GM19372 (cell line): ENCODE measurements at regions not wholly inside any gene's neighbourhood (a gene's known extent, or its start where the extent isn't known, plus 50 kb on each side); places are given as distances from the start of the nearest gene placed in this dataset.

Experiments used
- ATAC-seq: cut with Tn5 transposase; IDR thresholded peaks from one replicate; pipeline ENCODE4 v1.9.1; 2021; ENCODE audit warnings: mild to moderate bottlenecking, low read depth, moderate library complexity; ENCODE audit not compliant: unreplicated experiment

DNA sequence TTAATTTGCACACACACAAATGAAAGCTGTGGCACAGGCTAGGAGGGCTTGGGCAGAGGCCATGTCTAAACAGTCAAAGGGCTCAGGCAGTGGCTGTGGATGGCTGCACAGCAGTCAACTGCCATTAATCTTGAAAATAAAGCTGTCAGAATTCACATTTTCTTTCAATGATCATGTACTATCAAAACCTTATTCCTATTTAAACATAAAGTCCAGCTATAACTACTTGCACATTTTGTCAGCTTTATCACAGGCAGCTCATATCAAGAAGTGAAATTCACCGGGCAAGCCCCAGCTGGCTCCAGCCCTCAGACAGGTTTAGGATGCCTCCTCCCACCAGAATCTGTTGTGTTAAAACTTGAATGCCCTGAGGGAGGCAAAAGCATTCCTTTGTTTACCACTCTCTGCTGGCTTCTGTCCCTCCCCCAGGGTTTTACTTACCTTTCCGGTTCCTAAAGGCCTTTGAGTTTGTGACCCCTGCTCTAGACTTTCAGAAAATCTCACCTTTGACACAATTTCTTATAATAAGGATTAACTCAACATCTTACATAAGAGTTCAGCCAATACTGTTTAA is 54.9 kb upstream of the GRAMD2B start:
- peak; percentile 60 for ATAC-seq

DNA sequence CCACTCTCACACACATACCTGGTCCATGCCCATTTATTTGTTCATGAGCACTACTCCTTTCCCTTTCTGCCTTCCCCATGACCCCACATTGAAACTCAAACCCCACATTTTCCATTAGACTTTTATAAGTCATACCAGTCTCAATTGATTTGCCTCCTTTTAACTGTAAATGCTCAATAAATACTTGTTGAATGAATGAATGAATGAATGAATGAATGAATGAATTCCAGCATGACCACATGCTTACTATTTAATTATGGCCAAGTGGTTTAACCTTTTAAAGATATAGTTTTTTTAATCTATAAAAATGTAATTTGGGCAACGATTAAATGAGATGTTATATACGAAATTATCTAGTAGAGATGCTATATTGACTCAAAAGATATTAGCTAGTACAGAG is 54.1 kb upstream of the GRAMD2B start:
- no peak for ATAC-seq

DNA sequence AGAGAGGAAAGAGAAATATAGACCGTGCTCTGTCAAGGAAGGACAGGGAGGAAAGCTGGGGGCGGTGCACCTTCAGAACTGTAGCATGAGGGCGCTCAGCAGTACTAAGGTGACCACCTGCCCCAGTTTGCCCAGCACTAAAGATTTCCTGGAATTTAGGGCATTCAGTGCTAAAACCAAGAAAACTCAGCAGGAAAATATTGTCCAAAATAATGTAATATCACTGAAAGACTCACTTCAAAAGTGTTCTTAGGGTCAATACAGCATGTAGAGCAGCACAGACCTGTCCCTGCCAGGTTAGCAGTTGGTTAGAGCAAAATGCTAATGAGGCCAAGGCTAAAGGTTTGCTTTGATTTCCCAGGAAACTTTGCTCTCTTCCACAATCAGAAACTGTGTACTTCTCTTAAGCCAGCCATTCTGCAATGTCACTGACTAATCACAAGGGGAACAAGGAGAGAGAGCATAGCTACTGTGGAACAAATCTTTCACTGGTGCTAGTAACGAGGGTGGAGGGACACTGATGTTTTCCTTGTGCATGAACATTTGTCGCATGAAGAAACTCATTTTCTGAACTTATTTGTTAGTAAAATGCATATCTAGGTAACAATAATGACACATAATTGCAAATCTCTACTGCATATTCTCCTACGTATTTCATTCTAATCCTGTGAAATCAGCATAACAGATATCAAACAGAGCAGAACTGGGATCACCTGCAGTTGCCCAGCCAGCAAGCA is 53.0 kb upstream of the GRAMD2B start:
- no peak for ATAC-seq

DNA sequence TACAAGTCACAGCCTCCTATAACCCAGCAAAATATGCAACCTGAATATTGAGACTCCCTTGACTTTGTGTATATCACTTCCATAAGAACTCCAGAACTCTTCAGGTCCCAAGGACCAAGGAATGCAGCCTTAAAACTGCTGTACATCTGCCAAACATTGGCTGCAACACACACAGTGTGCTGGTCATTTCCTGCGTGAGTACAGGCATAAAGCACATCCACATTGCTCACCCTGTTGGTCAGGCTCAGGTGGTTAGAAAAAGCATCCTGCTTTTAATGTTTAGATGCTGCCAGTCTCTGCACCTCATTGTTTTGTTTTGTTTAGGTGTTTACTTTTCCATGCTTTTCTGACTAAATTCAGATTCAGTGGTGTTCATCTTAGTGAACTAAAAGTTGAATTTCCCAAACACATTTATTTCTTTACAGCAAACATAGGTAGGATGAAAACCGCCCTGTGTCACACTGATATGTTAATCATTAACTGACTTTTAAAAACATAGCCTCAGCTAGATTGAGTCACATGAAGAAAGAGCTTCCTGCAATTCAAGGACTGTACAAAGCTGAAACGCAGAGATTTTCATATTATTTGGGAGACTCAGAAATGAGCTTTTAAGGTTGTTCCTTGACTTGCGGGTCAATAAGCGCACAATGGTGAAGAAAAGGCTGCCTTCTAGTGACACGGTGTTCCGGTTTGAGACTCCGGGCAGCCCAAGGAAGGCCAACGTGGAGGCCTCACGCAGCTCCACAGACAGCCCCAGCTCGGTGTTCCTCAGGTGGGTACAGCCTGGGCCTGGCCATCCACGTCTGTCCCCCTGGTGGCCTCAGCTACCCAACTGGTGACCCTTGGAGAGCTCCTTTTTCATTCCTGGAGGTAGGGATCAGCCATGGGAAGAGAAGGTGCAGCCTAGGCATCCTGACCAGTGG is 52.2 kb upstream of the GRAMD2B start:
- ATAC-seq, result no peak

DNA sequence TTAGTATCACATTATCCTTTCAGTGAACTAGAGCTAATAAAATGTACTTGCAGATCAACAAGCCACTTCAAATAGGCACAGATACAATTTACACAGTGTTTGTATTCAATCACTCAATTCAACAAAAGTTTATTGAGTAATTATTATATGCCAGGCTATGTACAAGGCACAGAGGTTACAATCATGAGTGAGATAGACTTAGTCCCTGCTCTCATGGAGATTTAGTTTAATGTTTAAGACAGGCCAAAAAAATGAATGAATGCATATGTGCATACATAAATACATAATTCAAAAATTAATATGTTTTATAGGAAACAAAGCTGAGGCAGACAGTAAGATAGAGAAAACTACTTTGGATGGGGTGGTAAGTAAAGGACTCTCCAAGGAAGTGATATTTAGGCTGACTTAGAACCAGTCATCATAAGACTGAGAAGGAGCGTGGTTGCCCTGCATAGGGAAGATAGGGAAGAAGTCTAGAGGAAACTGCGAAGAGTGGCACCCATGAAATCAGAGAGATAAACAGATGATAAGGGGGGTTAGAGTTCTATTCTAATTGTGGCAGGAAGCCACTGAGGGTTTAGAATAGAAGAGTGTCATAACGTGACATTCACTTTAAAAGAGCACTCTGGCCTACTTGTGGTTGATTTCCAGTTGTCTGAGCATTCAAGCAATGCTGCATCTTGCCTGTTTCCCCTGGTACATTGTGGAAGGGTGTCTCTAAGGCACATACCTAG is 49.7 kb upstream of the GRAMD2B start:
- no peak for ATAC-seq
